ENCODE measurements at regions not wholly inside any gene's neighbourhood (a gene's known extent, or its start where the extent isn't known, plus 50 kb on each side); places are given as distances from the start of the nearest gene placed in this dataset.

DNA sequence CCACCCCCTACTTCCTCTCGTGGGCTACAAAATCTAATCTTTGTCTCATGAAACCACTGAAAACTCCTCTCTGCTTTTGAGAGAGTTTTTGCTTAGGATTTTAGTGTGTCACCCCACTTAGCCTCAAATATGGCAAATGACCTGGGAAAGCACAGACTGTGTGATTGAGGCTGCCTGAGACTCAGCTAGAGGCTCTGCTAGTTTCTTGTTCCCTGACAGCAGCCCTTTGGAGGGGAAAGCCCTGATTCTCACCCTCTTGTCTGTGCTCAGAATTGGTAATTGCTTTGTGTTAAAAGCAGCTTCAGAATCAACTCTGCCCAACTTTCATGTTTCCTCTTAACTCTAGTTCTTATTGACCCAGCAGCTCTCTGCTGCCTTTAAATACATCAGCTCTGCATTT lies 85.6 kb upstream of the ZP4 start:
- TF ChIP-seq, protein P1, sequence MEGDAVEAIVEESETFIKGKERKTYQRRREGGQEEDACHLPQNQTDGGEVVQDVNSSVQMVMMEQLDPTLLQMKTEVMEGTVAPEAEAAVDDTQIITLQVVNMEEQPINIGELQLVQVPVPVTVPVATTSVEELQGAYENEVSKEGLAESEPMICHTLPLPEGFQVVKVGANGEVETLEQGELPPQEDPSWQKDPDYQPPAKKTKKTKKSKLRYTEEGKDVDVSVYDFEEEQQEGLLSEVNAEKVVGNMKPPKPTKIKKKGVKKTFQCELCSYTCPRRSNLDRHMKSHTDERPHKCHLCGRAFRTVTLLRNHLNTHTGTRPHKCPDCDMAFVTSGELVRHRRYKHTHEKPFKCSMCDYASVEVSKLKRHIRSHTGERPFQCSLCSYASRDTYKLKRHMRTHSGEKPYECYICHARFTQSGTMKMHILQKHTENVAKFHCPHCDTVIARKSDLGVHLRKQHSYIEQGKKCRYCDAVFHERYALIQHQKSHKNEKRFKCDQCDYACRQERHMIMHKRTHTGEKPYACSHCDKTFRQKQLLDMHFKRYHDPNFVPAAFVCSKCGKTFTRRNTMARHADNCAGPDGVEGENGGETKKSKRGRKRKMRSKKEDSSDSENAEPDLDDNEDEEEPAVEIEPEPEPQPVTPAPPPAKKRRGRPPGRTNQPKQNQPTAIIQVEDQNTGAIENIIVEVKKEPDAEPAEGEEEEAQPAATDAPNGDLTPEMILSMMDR (conservative IDR thresholded peaks at IDR 0.05), result no peak
- TF ChIP-seq ZFX (IDR thresholded peaks at IDR 0.05), result no peak
